WTC11 (cell line): ENCODE measurements at regions not wholly inside any gene's neighbourhood (a gene's known extent, or its start where the extent isn't known, plus 50 kb on each side); places are given as distances from the start of the nearest gene placed in this dataset.

Experiments
- ATAC-seq: fragments of 200-7000 bp; cut with Tn5 transposase; 2 replicates; pipeline ENCODE4 v1.10.0; 2021; ENCODE audit warnings: mild to moderate bottlenecking, moderate library complexity
- CTCF ChIA-PET: fragments of 300-600 bp; sonication (Branson Sonifier 250); formaldehyde crosslinking; loops from one replicate; lab custom pipeline; 2021; ENCODE audit warnings: antibody characterized with exemption; lab: Charles Lee
- POLR2A ChIA-PET: fragments of 350-600 bp; sonication (Branson Sonifier 250); formaldehyde crosslinking; loops from one replicate; lab custom pipeline; 2021; ENCODE audit warnings: antibody characterized with exemption; lab: Charles Lee
- DNase-seq: peaks from one replicate; pipeline ENCODE4 v3.0.0; 2021; ENCODE audit warnings: low spot score
- H3K27ac Mint-ChIP-seq: 2 replicates; pipeline ENCODE4 v1.8.0; 2021; ENCODE audit warnings: mixed read lengths
- H3K27me3 Mint-ChIP-seq: 2 replicates; pipeline ENCODE4 v1.8.0; 2021; ENCODE audit warnings: low read depth, mild to moderate bottlenecking, moderate library complexity, mixed read lengths
- H3K36me3 Mint-ChIP-seq: 2 replicates; pipeline ENCODE4 v1.8.0; 2021; ENCODE audit warnings: mixed read lengths
- H3K4me1 Mint-ChIP-seq: 2 replicates; pipeline ENCODE4 v1.8.0; 2022; ENCODE audit warnings: mixed read lengths
- H3K4me3 Mint-ChIP-seq: 2 replicates; pipeline ENCODE4 v1.8.0; 2021; ENCODE audit warnings: mild to moderate bottlenecking, moderate library complexity, mixed read lengths
- H3K9me3 Mint-ChIP-seq: 2 replicates; pipeline ENCODE4 v1.8.0; 2021; ENCODE audit warnings: mixed read lengths
- FOXK1 ChIP-seq: sonication (generic); formaldehyde crosslinking; IDR thresholded peaks from 2 replicates; pipeline ENCODE4 v1.8.0; 2022; ENCODE audit warnings: mild to moderate bottlenecking, moderate library complexity, missing genetic modification reagents
- IRF2 ChIP-seq: sonication (generic); formaldehyde crosslinking; IDR thresholded peaks from 2 replicates; pipeline ENCODE4 v1.8.0; 2022; ENCODE audit warnings: low read depth, missing genetic modification reagents, borderline replicate concordance
- MXD4 ChIP-seq: fragments of 250-450 bp; sonication (Bioruptor Pico); IDR thresholded peaks from 2 replicates; pipeline ENCODE4 v1.8.0; 2021; ENCODE audit warnings: mild to moderate bottlenecking, moderate library complexity, borderline replicate concordance
- NR2C2 ChIP-seq: sonication (generic); formaldehyde crosslinking; IDR thresholded peaks from 2 replicates; pipeline ENCODE4 v1.8.0; 2022; ENCODE audit warnings: mild to moderate bottlenecking, missing genetic modification reagents
- RORB ChIP-seq: fragments of 250-450 bp; sonication (Bioruptor Pico); IDR thresholded peaks from 2 replicates; pipeline ENCODE4 v1.9.0; 2021; ENCODE audit warnings: mild to moderate bottlenecking
- ZNF317 ChIP-seq: sonication (generic); formaldehyde crosslinking; IDR thresholded peaks from 2 replicates; pipeline ENCODE4 v1.8.1; 2023; ENCODE audit warnings: low read depth, mild to moderate bottlenecking, moderate library complexity, missing genetic modification reagents, borderline replicate concordance
- ZNF396 ChIP-seq: fragments of 250-450 bp; sonication (Bioruptor Pico); IDR thresholded peaks from 2 replicates; pipeline ENCODE4 v1.8.0; 2021; ENCODE audit warnings: mild to moderate bottlenecking, moderate library complexity, borderline replicate concordance
- TF ChIP-seq, protein P1 (sequence below): sonication (generic); formaldehyde crosslinking; IDR thresholded peaks from 2 replicates; pipeline ENCODE4 v1.8.0; 2022; ENCODE audit warnings: mild to moderate bottlenecking, missing genetic modification reagents
- TF ChIP-seq, protein P2 (sequence below): sonication (generic); formaldehyde crosslinking; IDR thresholded peaks from 2 replicates; pipeline ENCODE4 v1.8.1; 2022; ENCODE audit warnings: low read depth, missing genetic modification reagents, borderline replicate concordance
- TF ChIP-seq, protein P3 (sequence below): sonication (generic); formaldehyde crosslinking; IDR thresholded peaks from 2 replicates; pipeline ENCODE4 v1.8.0; 2023; ENCODE audit warnings: missing genetic modification reagents, mild to moderate bottlenecking, borderline replicate concordance
- TF ChIP-seq, protein P4 (sequence below): sonication (generic); formaldehyde crosslinking; IDR thresholded peaks from 2 replicates; pipeline ENCODE4 v1.8.0; 2022; ENCODE audit warnings: mild to moderate bottlenecking, missing genetic modification reagents
- TF ChIP-seq, protein P5 (sequence below): sonication (generic); formaldehyde crosslinking; IDR thresholded peaks from 2 replicates; pipeline ENCODE4 v1.8.1; 2022; ENCODE audit warnings: mild to moderate bottlenecking, moderate library complexity, missing genetic modification reagents
- TF ChIP-seq, protein P6 (sequence below): sonication (generic); formaldehyde crosslinking; IDR thresholded peaks from 2 replicates; pipeline ENCODE4 v1.8.1; 2023; ENCODE audit warnings: mild to moderate bottlenecking, missing genetic modification reagents, moderate library complexity
- TF ChIP-seq, protein P7 (sequence below): sonication (generic); formaldehyde crosslinking; IDR thresholded peaks from 2 replicates; pipeline ENCODE4 v1.8.1; 2023; ENCODE audit warnings: mild to moderate bottlenecking, missing genetic modification reagents
- TF ChIP-seq, protein P8 (sequence below): sonication (generic); formaldehyde crosslinking; conservative IDR thresholded peaks from 2 replicates; pipeline ENCODE4 v1.8.1; 2022; ENCODE audit warnings: mild to moderate bottlenecking, missing genetic modification reagents
- TF ChIP-seq, protein P9 (sequence below): sonication (generic); formaldehyde crosslinking; IDR thresholded peaks from 2 replicates; pipeline ENCODE4 v1.8.1; 2023; ENCODE audit warnings: mild to moderate bottlenecking, missing genetic modification reagents, borderline replicate concordance

DNA sequence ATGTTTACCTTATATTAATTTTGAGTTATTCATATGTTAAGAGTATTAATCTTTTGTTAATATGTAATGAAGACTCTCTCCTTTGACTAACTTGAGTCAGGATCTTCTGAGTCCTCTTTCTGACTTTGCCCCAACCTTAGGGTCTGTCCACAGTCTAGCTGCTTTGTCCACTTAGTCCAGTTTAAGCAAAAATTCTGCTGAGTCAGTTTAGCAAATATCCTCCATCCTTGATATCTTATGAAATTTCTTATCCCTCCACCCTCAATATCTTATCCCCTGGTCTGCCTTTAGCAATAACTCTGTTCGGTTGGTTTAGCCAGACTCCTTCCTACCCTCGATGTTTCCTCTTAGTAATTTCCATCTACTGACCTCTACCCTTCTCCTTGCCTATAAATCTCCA, 91.7 kb downstream of the DIPK2A start:
- POLR2A ChIA-PET: no interaction called here
- ATAC-seq: no peak

More for the DNA sequence above, 91.7 kb downstream of the DIPK2A start:
- Mint-ChIP-seq H3K4me1 (peaks cover 8% of the 10 kb centered on the region; the same call in 1 of the 2 replicates), H3K36me3 (no peaks in the 10 kb centered on the region), H3K27me3 (no peaks in the 10 kb centered on the region), H3K9me3 (peaks cover 5% of the 10 kb centered on the region; the same call in 1 of the 2 replicates), H3K27ac (no peak overlapping the region), H3K4me3 (no peak overlapping the region)
- no peak for DNase-seq
- CTCF ChIA-PET: no interaction called here
- TF ChIP-seq, protein P1, sequence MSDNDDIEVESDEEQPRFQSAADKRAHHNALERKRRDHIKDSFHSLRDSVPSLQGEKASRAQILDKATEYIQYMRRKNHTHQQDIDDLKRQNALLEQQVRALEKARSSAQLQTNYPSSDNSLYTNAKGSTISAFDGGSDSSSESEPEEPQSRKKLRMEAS (CRISPR knock-in tag): no peak
- TF ChIP-seq, protein P2, sequence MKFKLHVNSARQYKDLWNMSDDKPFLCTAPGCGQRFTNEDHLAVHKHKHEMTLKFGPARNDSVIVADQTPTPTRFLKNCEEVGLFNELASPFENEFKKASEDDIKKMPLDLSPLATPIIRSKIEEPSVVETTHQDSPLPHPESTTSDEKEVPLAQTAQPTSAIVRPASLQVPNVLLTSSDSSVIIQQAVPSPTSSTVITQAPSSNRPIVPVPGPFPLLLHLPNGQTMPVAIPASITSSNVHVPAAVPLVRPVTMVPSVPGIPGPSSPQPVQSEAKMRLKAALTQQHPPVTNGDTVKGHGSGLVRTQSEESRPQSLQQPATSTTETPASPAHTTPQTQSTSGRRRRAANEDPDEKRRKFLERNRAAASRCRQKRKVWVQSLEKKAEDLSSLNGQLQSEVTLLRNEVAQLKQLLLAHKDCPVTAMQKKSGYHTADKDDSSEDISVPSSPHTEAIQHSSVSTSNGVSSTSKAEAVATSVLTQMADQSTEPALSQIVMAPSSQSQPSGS (CRISPR knock-in tag): no peak
- no peak for TF ChIP-seq MXD4
- TF ChIP-seq, protein P3, sequence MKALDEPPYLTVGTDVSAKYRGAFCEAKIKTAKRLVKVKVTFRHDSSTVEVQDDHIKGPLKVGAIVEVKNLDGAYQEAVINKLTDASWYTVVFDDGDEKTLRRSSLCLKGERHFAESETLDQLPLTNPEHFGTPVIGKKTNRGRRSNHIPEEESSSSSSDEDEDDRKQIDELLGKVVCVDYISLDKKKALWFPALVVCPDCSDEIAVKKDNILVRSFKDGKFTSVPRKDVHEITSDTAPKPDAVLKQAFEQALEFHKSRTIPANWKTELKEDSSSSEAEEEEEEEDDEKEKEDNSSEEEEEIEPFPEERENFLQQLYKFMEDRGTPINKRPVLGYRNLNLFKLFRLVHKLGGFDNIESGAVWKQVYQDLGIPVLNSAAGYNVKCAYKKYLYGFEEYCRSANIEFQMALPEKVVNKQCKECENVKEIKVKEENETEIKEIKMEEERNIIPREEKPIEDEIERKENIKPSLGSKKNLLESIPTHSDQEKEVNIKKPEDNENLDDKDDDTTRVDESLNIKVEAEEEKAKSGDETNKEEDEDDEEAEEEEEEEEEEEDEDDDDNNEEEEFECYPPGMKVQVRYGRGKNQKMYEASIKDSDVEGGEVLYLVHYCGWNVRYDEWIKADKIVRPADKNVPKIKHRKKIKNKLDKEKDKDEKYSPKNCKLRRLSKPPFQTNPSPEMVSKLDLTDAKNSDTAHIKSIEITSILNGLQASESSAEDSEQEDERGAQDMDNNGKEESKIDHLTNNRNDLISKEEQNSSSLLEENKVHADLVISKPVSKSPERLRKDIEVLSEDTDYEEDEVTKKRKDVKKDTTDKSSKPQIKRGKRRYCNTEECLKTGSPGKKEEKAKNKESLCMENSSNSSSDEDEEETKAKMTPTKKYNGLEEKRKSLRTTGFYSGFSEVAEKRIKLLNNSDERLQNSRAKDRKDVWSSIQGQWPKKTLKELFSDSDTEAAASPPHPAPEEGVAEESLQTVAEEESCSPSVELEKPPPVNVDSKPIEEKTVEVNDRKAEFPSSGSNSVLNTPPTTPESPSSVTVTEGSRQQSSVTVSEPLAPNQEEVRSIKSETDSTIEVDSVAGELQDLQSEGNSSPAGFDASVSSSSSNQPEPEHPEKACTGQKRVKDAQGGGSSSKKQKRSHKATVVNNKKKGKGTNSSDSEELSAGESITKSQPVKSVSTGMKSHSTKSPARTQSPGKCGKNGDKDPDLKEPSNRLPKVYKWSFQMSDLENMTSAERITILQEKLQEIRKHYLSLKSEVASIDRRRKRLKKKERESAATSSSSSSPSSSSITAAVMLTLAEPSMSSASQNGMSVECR (CRISPR knock-in tag): no peak
- TF ChIP-seq, protein P4, sequence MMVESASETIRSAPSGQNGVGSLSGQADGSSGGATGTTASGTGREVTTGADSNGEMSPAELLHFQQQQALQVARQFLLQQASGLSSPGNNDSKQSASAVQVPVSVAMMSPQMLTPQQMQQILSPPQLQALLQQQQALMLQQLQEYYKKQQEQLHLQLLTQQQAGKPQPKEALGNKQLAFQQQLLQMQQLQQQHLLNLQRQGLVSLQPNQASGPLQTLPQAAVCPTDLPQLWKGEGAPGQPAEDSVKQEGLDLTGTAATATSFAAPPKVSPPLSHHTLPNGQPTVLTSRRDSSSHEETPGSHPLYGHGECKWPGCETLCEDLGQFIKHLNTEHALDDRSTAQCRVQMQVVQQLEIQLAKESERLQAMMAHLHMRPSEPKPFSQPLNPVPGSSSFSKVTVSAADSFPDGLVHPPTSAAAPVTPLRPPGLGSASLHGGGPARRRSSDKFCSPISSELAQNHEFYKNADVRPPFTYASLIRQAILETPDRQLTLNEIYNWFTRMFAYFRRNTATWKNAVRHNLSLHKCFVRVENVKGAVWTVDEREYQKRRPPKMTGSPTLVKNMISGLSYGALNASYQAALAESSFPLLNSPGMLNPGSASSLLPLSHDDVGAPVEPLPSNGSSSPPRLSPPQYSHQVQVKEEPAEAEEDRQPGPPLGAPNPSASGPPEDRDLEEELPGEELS: no peak
- no peak for TF ChIP-seq ZNF396
- no peak for TF ChIP-seq RORB (CRISPR knock-in tag)
- no peak for TF ChIP-seq IRF2 (CRISPR knock-in tag)
- no peak for TF ChIP-seq NR2C2 (CRISPR knock-in tag)
- no peak for TF ChIP-seq ZNF317 (CRISPR knock-in tag)
- TF ChIP-seq FOXK1: no peak
- TF ChIP-seq, protein P5, sequence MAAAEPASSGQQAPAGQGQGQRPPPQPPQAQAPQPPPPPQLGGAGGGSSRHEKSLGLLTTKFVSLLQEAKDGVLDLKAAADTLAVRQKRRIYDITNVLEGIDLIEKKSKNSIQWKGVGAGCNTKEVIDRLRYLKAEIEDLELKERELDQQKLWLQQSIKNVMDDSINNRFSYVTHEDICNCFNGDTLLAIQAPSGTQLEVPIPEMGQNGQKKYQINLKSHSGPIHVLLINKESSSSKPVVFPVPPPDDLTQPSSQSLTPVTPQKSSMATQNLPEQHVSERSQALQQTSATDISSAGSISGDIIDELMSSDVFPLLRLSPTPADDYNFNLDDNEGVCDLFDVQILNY (CRISPR knock-in tag): no peak
- TF ChIP-seq, protein P6, sequence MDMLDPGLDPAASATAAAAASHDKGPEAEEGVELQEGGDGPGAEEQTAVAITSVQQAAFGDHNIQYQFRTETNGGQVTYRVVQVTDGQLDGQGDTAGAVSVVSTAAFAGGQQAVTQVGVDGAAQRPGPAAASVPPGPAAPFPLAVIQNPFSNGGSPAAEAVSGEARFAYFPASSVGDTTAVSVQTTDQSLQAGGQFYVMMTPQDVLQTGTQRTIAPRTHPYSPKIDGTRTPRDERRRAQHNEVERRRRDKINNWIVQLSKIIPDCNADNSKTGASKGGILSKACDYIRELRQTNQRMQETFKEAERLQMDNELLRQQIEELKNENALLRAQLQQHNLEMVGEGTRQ (CRISPR knock-in tag): no peak
- TF ChIP-seq, protein P7, sequence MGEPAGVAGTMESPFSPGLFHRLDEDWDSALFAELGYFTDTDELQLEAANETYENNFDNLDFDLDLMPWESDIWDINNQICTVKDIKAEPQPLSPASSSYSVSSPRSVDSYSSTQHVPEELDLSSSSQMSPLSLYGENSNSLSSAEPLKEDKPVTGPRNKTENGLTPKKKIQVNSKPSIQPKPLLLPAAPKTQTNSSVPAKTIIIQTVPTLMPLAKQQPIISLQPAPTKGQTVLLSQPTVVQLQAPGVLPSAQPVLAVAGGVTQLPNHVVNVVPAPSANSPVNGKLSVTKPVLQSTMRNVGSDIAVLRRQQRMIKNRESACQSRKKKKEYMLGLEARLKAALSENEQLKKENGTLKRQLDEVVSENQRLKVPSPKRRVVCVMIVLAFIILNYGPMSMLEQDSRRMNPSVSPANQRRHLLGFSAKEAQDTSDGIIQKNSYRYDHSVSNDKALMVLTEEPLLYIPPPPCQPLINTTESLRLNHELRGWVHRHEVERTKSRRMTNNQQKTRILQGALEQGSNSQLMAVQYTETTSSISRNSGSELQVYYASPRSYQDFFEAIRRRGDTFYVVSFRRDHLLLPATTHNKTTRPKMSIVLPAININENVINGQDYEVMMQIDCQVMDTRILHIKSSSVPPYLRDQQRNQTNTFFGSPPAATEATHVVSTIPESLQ (CRISPR knock-in tag): no peak
- TF ChIP-seq, protein P8, sequence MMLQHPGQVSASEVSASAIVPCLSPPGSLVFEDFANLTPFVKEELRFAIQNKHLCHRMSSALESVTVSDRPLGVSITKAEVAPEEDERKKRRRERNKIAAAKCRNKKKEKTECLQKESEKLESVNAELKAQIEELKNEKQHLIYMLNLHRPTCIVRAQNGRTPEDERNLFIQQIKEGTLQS (CRISPR knock-in tag): no peak
- TF ChIP-seq, protein P9, sequence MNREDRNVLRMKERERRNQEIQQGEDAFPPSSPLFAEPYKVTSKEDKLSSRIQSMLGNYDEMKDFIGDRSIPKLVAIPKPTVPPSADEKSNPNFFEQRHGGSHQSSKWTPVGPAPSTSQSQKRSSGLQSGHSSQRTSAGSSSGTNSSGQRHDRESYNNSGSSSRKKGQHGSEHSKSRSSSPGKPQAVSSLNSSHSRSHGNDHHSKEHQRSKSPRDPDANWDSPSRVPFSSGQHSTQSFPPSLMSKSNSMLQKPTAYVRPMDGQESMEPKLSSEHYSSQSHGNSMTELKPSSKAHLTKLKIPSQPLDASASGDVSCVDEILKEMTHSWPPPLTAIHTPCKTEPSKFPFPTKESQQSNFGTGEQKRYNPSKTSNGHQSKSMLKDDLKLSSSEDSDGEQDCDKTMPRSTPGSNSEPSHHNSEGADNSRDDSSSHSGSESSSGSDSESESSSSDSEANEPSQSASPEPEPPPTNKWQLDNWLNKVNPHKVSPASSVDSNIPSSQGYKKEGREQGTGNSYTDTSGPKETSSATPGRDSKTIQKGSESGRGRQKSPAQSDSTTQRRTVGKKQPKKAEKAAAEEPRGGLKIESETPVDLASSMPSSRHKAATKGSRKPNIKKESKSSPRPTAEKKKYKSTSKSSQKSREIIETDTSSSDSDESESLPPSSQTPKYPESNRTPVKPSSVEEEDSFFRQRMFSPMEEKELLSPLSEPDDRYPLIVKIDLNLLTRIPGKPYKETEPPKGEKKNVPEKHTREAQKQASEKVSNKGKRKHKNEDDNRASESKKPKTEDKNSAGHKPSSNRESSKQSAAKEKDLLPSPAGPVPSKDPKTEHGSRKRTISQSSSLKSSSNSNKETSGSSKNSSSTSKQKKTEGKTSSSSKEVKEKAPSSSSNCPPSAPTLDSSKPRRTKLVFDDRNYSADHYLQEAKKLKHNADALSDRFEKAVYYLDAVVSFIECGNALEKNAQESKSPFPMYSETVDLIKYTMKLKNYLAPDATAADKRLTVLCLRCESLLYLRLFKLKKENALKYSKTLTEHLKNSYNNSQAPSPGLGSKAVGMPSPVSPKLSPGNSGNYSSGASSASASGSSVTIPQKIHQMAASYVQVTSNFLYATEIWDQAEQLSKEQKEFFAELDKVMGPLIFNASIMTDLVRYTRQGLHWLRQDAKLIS (CRISPR knock-in tag): no peak
